Lower lobe of right lung (tissue), 2 donors: ENCODE measurements at regions not wholly inside any gene's neighbourhood (a gene's known extent, or its start where the extent isn't known, plus 50 kb on each side); places are given as distances from the start of the nearest gene placed in this dataset.

ENCODE experiments used
- ATAC-seq, 2 donors: fragments of 200-7000 bp; cut with Tn5 transposase; one replicate each; pipeline ENCODE4 v1.9.1; 2020 to 2022; ENCODE audit warnings: mild to moderate bottlenecking in 2 of 2, moderate library complexity in 2 of 2
- DNase-seq: peaks from one replicate; pipeline ENCODE4 v3.0.0-alpha.2; 2020
- H3K27ac ChIP-seq: fragments of 200-600 bp; one replicate; pipeline ENCODE4 v1.8.0; 2022
- H3K27me3 ChIP-seq: fragments of 200-600 bp; one replicate; pipeline ENCODE4 v1.8.0; 2022; ENCODE audit warnings: low read depth
- H3K36me3 ChIP-seq: fragments of 200-600 bp; one replicate; pipeline ENCODE4 v1.8.0; 2022; ENCODE audit warnings: mild to moderate bottlenecking
- H3K4me1 ChIP-seq: fragments of 200-600 bp; one replicate; pipeline ENCODE4 v1.8.0; 2022
- H3K4me3 ChIP-seq: fragments of 200-600 bp; one replicate; pipeline ENCODE4 v1.8.0; 2022; ENCODE audit warnings: mild to moderate bottlenecking
- H3K9me3 ChIP-seq: fragments of 200-600 bp; one replicate; pipeline ENCODE4 v1.8.0; 2022
- intact Hi-C: fragments of 100-400 bp; cut with DNase I; formaldehyde crosslinking; loops from one replicate; pipeline ENCODE4 v1.11.0; 2022
- TF ChIP-seq, protein P1 (sequence below): fragments of 200-600 bp; IDR thresholded peaks from one replicate; pipeline ENCODE4 v1.8.0; 2022; ENCODE audit warnings: antibody characterized with exemption, mild to moderate bottlenecking
- donor health status: DM: no; HTN: yes; CAD: no; lungs with severe emphysema.

DNA sequence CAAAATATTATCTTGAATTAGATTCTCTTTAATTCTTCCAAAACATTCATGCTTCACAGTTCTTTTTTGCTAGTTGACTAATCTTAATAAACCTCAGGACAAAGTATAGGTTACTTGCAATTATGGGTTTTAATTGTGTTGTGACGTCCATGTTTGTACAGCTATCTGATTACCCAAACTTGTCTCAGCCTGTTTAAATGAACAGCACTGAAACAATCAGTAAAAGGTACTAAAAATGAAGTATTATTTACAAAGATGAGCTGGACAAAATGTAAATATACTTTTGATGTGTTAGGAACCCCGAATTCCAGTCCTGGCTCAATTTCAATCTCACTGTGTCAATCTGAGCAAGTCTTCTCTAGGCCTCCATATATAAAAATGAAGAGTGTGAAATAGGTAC is 57.4 kb upstream of the SLC6A14 start:
- intact Hi-C loops, result no loop called here
- no peak for DNase-seq

DNA sequence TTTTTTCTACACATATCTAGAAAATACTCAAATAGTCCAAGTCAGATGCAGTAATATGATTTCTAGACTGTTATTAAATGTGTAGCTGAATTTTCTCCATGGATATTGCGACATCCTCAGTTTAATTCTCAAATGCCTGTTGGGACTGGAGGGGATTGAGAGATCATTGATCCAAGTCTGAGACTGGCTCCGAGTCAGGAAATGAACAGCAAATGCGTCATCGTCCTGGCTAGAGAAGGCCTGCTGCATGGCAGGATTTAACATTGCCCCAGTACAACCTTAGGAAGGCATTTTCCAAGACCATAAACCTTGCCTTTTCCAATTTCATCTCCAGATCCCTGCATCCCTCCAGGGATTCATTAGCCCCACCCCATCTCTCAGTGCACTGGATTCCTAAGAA is 56.6 kb upstream of the SLC6A14 start:
- no peak for ATAC-seq

More for the DNA sequence above, 57.4 kb upstream of the SLC6A14 start:
- TF ChIP-seq, protein P1, sequence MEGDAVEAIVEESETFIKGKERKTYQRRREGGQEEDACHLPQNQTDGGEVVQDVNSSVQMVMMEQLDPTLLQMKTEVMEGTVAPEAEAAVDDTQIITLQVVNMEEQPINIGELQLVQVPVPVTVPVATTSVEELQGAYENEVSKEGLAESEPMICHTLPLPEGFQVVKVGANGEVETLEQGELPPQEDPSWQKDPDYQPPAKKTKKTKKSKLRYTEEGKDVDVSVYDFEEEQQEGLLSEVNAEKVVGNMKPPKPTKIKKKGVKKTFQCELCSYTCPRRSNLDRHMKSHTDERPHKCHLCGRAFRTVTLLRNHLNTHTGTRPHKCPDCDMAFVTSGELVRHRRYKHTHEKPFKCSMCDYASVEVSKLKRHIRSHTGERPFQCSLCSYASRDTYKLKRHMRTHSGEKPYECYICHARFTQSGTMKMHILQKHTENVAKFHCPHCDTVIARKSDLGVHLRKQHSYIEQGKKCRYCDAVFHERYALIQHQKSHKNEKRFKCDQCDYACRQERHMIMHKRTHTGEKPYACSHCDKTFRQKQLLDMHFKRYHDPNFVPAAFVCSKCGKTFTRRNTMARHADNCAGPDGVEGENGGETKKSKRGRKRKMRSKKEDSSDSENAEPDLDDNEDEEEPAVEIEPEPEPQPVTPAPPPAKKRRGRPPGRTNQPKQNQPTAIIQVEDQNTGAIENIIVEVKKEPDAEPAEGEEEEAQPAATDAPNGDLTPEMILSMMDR, result no peak
- Histone ChIP-seq H3K4me1 (no peaks in the 10 kb centered on the region), H3K27me3 (no peaks in the 10 kb centered on the region), H3K27ac (no peak overlapping the region), H3K4me3 (no peak overlapping the region), H3K36me3 (no peaks in the 10 kb centered on the region), H3K9me3 (no peaks in the 10 kb centered on the region)
- no peak for ATAC-seq

DNA sequence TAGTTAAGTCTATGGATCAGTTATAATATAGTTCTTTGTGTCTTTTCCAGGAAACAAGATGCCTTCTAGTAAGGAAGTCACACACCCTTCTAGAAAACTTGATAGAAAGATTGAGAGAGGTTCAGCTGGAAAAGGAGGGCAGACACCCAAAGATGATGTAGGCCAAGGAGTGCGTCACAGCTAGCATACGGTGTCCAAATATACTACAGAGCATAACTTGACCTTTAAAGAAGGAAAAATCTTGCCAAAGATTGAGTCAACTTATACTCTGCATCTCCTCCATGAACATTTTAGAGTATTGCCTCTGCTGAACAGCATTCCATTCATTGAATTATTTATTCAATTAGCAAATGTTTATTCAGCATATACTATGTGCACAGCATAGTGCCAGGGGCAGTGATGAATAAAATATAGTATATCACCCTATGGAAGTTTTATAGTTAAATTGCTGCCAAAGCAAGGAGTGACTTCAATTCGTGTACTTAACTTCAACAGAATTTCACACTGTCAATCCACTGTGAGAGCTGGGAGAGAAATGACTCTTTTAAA is 51.9 kb upstream of the SLC6A14 start:
- H3K9me3 ChIP-seq, result no peaks in the 10 kb centered on the region
- DNase-seq (no peak), ATAC-seq (no peak)
- TF ChIP-seq, protein P1, result no peak
- no peak overlapping the region for H3K27ac ChIP-seq
- H3K4me3 ChIP-seq, result no peak overlapping the region
- H3K4me1 ChIP-seq, result no peaks in the 10 kb centered on the region
- no peaks in the 10 kb centered on the region for H3K27me3 ChIP-seq
- no peaks in the 10 kb centered on the region for H3K36me3 ChIP-seq
- intact Hi-C loops, result no loop called here

More for the DNA sequence above, 56.6 kb upstream of the SLC6A14 start:
- TF ChIP-seq, protein P1, result no peak
- no peaks in the 10 kb centered on the region for H3K36me3 ChIP-seq
- H3K4me1 ChIP-seq, result no peaks in the 10 kb centered on the region
- H3K27me3 ChIP-seq, result no peaks in the 10 kb centered on the region
- intact Hi-C loops, result no loop called here
- no peak overlapping the region for H3K4me3 ChIP-seq
- no peak overlapping the region for H3K27ac ChIP-seq
- no peaks in the 10 kb centered on the region for H3K9me3 ChIP-seq
- DNase-seq, result no peak
